GM12878 (cell line): ENCODE measurements at regions not wholly inside any gene's neighbourhood (a gene's known extent, or its start where the extent isn't known, plus 50 kb on each side); places are given as distances from the start of the nearest gene placed in this dataset.

Experiments
- ATAC-seq: fragments of 200-7000 bp; cut with Tn5 transposase; 3 replicates; pipeline ENCODE4 v1.9.1; 2020; ENCODE audit warnings: mild to moderate bottlenecking, moderate library complexity
- BruUV-seq: library from RNA; stranded (reverse); fragments of 400-500 nt; replicated peaks from 2 replicates; lab custom pipeline; 2021; lab: Mats Ljungman, UMichigan
- CTCF ChIA-PET: fragments of 300-600 bp; sonication (Branson Sonifier 250); formaldehyde crosslinking; extraction: SDS; loops from one replicate; lab custom pipeline; 2021; ENCODE audit warnings: inconsistent platforms; lab: Yijun Ruan, JAX
- POLR2A ChIA-PET: fragments of 350-600 bp; formaldehyde crosslinking; extraction: SDS; loops from one replicate; lab custom pipeline; 2021; ENCODE audit warnings: inconsistent platforms; lab: Charles Lee
- RAD21 ChIA-PET: fragments of 300-600 bp; sonication (Branson Sonifier 250); formaldehyde crosslinking; loops from one replicate; lab custom pipeline; 2023; ENCODE audit warnings: antibody characterized with exemption; ENCODE audit not compliant: unreplicated experiment; lab: Charles Lee
- SMC1A ChIA-PET: fragments of 300-600 bp; sonication (Branson Sonifier 250); formaldehyde crosslinking; loops from one replicate; lab custom pipeline; 2023; ENCODE audit not compliant: unreplicated experiment, uncharacterized antibody; lab: Charles Lee
- DNase-seq: peaks from one replicate; pipeline ENCODE4 v3.0.0-alpha.2; 2011; ENCODE audit warnings: low read depth, low spot score
- FAIRE-seq: peaks from 3 replicates; lab custom pipeline; 2011; peaks lifted over from hg19 to GRCh38; lab: Jason Lieb, UNC
- H2AFZ ChIP-seq: 2 replicates; pipeline ENCODE4 v1.6.0; 2011; ENCODE audit warnings: low read depth, low read length, control low read depth; ENCODE audit not compliant: control insufficient read depth
- H3K27ac ChIP-seq: 2 replicates; pipeline ENCODE4 v1.5.1; 2011; ENCODE audit warnings: control low read depth; ENCODE audit not compliant: control insufficient read depth, insufficient read depth
- H3K27me3 ChIP-seq, 2 experiments: replicated peaks in 1 of 2; 2 replicates each; pipeline versions ENCODE4 v1.6.0 to v1.6.1; 2011; ENCODE audit warnings: low read length in 1 of 2; ENCODE audit not compliant: control insufficient read depth in 2 of 2, insufficient read depth in 2 of 2
- H3K36me3 ChIP-seq, 2 experiments: 2 replicates each; pipeline ENCODE4 v1.5.1; 2011; ENCODE audit warnings: low read length in 1 of 2; ENCODE audit not compliant: control insufficient read depth in 2 of 2, insufficient read depth in 2 of 2
- H3K4me1 ChIP-seq: 2 replicates; pipeline ENCODE4 v1.6.1; 2011; ENCODE audit warnings: mild to moderate bottlenecking, low read length, moderate library complexity, mixed read lengths; ENCODE audit not compliant: control insufficient read depth, insufficient read depth
- H3K4me2 ChIP-seq: 2 replicates; pipeline ENCODE4 v1.6.0; 2011; ENCODE audit warnings: control low read depth; ENCODE audit not compliant: control insufficient read depth, insufficient read depth
- H3K4me3 ChIP-seq: fragments of 200-600 bp; sonication (generic); 2 replicates; pipeline ENCODE4 v1.5.1; 2016
- H3K79me2 ChIP-seq: 2 replicates; pipeline ENCODE4 v1.6.0; 2011; ENCODE audit warnings: low read length; ENCODE audit not compliant: control insufficient read depth, insufficient read depth
- H3K9ac ChIP-seq: 2 replicates; pipeline ENCODE4 v1.8.0; 2011; ENCODE audit warnings: low read length, control low read depth, mixed read lengths; ENCODE audit not compliant: control insufficient read depth, insufficient read depth
- H3K9me3 ChIP-seq: replicated peaks from 3 replicates; pipeline ENCODE4 v1.5.1; 2011; ENCODE audit warnings: mild to moderate bottlenecking, low read length; ENCODE audit not compliant: control insufficient read depth, insufficient read depth
- H4K20me1 ChIP-seq: 2 replicates; pipeline ENCODE4 v1.6.0; 2011; ENCODE audit not compliant: control insufficient read depth, insufficient read depth
- CEBPB ChIP-seq, 2 experiments: fragments of 150-350 bp in 1 of 2; IDR thresholded peaks; 2 replicates each; pipeline ENCODE4 v1.6.1; 2012 to 2014; ENCODE audit warnings: low read depth in 2 of 2, low read length in 2 of 2, borderline replicate concordance in 1 of 2, inconsistent platforms in 1 of 2
- CHD1 ChIP-seq: IDR thresholded peaks from 2 replicates; pipeline ENCODE4 v1.6.1; 2012; ENCODE audit warnings: low read depth, low read length, improper control_type of control experiment
- CHD2 ChIP-seq: IDR thresholded peaks from 2 replicates; pipeline ENCODE4 v1.6.1; 2011; ENCODE audit warnings: low read depth, low read length, improper control_type of control experiment, borderline replicate concordance
- GABPA ChIP-seq: IDR thresholded peaks from 2 replicates; pipeline ENCODE4 v1.6.1; 2014; ENCODE audit warnings: antibody characterized with exemption, low read depth, mild to moderate bottlenecking, inconsistent platforms
- GATAD2B ChIP-seq: fragments of 450-650 bp; conservative IDR thresholded peaks from 2 replicates; pipeline ENCODE4 v1.6.1; 2017; ENCODE audit warnings: low read depth, mild to moderate bottlenecking, moderate library complexity
- IRF4 ChIP-seq: IDR thresholded peaks from 2 replicates; pipeline ENCODE4 v1.6.1; 2011; ENCODE audit warnings: low read depth, low read length
- MEF2B ChIP-seq: fragments of 450-650 bp; IDR thresholded peaks from 2 replicates; pipeline ENCODE4 v1.6.1; 2018; ENCODE audit warnings: mild to moderate bottlenecking, moderate library complexity; ENCODE audit not compliant: partially characterized antibody, poor library complexity, severe bottlenecking
- MYC ChIP-seq: IDR thresholded peaks from 2 replicates; pipeline ENCODE4 v1.6.1; 2011; ENCODE audit warnings: mild to moderate bottlenecking, low read length, moderate library complexity, inconsistent platforms; ENCODE audit not compliant: insufficient read depth, insufficient replicate concordance, insufficient read length, severe bottlenecking
- NFYA ChIP-seq: IDR thresholded peaks from 2 replicates; pipeline ENCODE4 v1.6.1; 2011; ENCODE audit warnings: low read depth, mild to moderate bottlenecking, low read length, improper control_type of control experiment, borderline replicate concordance
- NRF1 ChIP-seq: conservative IDR thresholded peaks from 2 replicates; pipeline ENCODE4 v1.6.1; 2011; ENCODE audit warnings: mild to moderate bottlenecking, low read depth, low read length, improper control_type of control experiment
- RBBP5 ChIP-seq: fragments of 200-600 bp; sonication (generic); conservative IDR thresholded peaks from 2 replicates; pipeline ENCODE4 v1.6.1; 2016
- RELA ChIP-seq: fragments of 450-650 bp; IDR thresholded peaks from 2 replicates; pipeline ENCODE4 v1.8.0; 2014; ENCODE audit warnings: borderline replicate concordance; ENCODE audit not compliant: partially characterized antibody
- SMARCA5 ChIP-seq: fragments of 450-650 bp; IDR thresholded peaks from 2 replicates; pipeline ENCODE4 v1.6.1; 2017; ENCODE audit warnings: mild to moderate bottlenecking
- SREBF2 ChIP-seq: IDR thresholded peaks from 2 replicates; pipeline ENCODE4 v1.6.1; 2012; ENCODE audit warnings: mild to moderate bottlenecking, low read length
- WGBS: methylation state at CpG from one replicate; pipeline ENCODE4 v1.1.6; 2016; ENCODE audit warnings: low lambda C conversion rate; ENCODE audit not compliant: insufficient replicate concordance, insufficient coverage; ENCODE audit errors: missing lambda C conversion rate; 5-methylcytosine and 5-hydroxymethylcytosine counted together
- in situ Hi-C: fragments of 300-500 bp; cut with MboI; formaldehyde crosslinking; loops from 9 replicates; pipeline ENCODE4 v1.14.3; 2018; ENCODE audit warnings: mixed read lengths
- intact Hi-C: fragments of 100-400 bp; cut with micrococcal nuclease; formaldehyde crosslinking; loops from one replicate; pipeline ENCODE4 v1.14.2; 2022; ENCODE audit not compliant: unreplicated experiment
- TF ChIP-seq, protein P1 (sequence below): fragments of 450-650 bp; IDR thresholded peaks from 2 replicates; pipeline ENCODE4 v1.6.1; 2016; ENCODE audit warnings: mild to moderate bottlenecking
- TF ChIP-seq, protein P2 (sequence below): IDR thresholded peaks from 2 replicates; pipeline ENCODE4 v1.6.1; 2012; ENCODE audit warnings: low read depth, low read length, improper control_type of control experiment
- TF ChIP-seq, protein P3 (sequence below): fragments of 450-650 bp; IDR thresholded peaks from 2 replicates; pipeline ENCODE4 v1.6.1; 2016; ENCODE audit warnings: mild to moderate bottlenecking

DNA sequence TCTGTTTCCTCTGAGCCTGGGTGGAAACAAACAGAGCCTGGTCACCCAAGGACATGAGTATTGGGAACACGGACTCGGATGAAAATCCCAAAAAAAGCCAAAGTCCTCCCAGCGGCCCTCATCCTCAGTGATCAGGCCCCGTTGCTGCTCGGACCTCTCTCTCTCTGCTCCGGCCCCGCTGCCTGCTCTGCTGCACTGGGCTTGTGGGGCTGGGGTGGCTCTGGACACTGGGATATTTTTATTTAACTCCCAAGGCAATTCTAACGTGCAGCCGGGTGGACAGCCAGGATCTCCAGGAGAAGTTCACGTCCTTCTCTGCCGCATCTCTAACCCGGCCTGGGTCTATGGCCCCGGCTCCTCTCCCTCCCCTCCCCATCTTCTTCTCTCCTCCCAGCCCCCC, 280.9 kb upstream of the TNRC6C start:
- no peaks in the 10 kb centered on the region for H3K36me3 ChIP-seq
- H3K9ac ChIP-seq = no peak overlapping the region
- ATAC-seq (no peak), FAIRE-seq (no peak), DNase-seq (no peak)
- no TSS peak for BruUV-seq
- H3K4me3 ChIP-seq = no peak overlapping the region
- intact Hi-C loops (no loop called here), in situ Hi-C loops (no loop called here)
- WGBS = 40% methylated on average over 12 of the region's 13 CpGs
- SMC1A ChIA-PET = no interaction called here
- no peak overlapping the region for H2AFZ ChIP-seq
- CTCF ChIA-PET = no interaction called here
- no peaks in the 10 kb centered on the region for H3K9me3 ChIP-seq
- TF ChIP-seq CEBPB (IDR thresholded peaks at IDR 0.05; ENCODE audit: borderline replicate concordance in 1 of 2, low read depth in 2 of 2, low read length in 2 of 2) = no peak
- TF ChIP-seq GATAD2B = no peak
- TF ChIP-seq, protein P1, sequence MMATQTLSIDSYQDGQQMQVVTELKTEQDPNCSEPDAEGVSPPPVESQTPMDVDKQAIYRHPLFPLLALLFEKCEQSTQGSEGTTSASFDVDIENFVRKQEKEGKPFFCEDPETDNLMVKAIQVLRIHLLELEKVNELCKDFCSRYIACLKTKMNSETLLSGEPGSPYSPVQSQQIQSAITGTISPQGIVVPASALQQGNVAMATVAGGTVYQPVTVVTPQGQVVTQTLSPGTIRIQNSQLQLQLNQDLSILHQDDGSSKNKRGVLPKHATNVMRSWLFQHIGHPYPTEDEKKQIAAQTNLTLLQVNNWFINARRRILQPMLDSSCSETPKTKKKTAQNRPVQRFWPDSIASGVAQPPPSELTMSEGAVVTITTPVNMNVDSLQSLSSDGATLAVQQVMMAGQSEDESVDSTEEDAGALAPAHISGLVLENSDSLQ = no peak
- TF ChIP-seq NFYA = no peak
- no peak for TF ChIP-seq CHD1
- no peaks in the 10 kb centered on the region for H3K79me2 ChIP-seq
- RAD21 ChIA-PET = no interaction called here
- POLR2A ChIA-PET = no interaction called here
- H4K20me1 ChIP-seq = no peaks in the 10 kb centered on the region
- no peaks in the 10 kb centered on the region for H3K4me1 ChIP-seq
- no peaks in the 10 kb centered on the region for H3K27me3 ChIP-seq
- H3K4me2 ChIP-seq = no peak overlapping the region
- no peak overlapping the region for H3K27ac ChIP-seq

DNA sequence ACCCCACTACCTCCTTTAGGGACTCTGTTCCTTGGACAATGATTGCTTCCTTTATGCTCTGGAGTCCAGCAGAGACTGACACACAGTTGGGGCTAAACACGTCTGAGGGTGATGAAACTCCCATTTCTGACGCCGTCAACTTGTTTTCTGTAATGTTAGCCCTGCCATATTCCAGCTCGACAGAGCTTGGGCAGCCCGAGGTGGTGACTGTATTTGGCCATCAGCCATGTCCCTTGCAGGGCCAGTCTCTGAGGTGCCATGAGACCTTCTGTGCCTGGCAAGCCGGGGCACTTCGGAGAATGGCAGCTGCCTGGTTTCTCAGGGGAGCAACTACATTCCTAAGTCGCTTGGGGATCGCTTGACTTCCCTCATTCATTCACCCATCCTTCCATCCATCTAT, 278.9 kb upstream of the TNRC6C start:
- H2AFZ ChIP-seq = no peak overlapping the region
- no peak for DNase-seq
- no peak overlapping the region for H3K4me2 ChIP-seq
- no peak for ATAC-seq
- H3K27me3 ChIP-seq = no peaks in the 10 kb centered on the region
- no peaks in the 10 kb centered on the region for H4K20me1 ChIP-seq
- no peaks in the 10 kb centered on the region for H3K4me1 ChIP-seq
- BruUV-seq = no TSS peak
- no peak overlapping the region for H3K9ac ChIP-seq
- no peaks in the 10 kb centered on the region for H3K79me2 ChIP-seq
- H3K27ac ChIP-seq = no peak overlapping the region
- ChIA-PET RAD21 (no interaction called here), POLR2A (no interaction called here), SMC1A (no interaction called here), CTCF (no interaction called here)
- in situ Hi-C loops (no loop called here), intact Hi-C loops (no loop called here)
- no peaks in the 10 kb centered on the region for H3K9me3 ChIP-seq
- no peaks in the 10 kb centered on the region for H3K36me3 ChIP-seq
- no peak for FAIRE-seq
- no peak overlapping the region for H3K4me3 ChIP-seq
- 50% methylated on average over 9 of the region's 9 CpGs for WGBS
- TF ChIP-seq, protein P2, sequence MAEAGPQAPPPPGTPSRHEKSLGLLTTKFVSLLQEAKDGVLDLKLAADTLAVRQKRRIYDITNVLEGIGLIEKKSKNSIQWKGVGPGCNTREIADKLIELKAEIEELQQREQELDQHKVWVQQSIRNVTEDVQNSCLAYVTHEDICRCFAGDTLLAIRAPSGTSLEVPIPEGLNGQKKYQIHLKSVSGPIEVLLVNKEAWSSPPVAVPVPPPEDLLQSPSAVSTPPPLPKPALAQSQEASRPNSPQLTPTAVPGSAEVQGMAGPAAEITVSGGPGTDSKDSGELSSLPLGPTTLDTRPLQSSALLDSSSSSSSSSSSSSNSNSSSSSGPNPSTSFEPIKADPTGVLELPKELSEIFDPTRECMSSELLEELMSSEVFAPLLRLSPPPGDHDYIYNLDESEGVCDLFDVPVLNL = no peak
- TF ChIP-seq RBBP5 = no peak
- TF ChIP-seq NRF1 = no peak
- TF ChIP-seq MYC = no peak
- TF ChIP-seq RELA = no peak
- TF ChIP-seq SREBF2 = no peak
- no peak for TF ChIP-seq MEF2B
- no peak for TF ChIP-seq SMARCA5
- TF ChIP-seq, protein P3, sequence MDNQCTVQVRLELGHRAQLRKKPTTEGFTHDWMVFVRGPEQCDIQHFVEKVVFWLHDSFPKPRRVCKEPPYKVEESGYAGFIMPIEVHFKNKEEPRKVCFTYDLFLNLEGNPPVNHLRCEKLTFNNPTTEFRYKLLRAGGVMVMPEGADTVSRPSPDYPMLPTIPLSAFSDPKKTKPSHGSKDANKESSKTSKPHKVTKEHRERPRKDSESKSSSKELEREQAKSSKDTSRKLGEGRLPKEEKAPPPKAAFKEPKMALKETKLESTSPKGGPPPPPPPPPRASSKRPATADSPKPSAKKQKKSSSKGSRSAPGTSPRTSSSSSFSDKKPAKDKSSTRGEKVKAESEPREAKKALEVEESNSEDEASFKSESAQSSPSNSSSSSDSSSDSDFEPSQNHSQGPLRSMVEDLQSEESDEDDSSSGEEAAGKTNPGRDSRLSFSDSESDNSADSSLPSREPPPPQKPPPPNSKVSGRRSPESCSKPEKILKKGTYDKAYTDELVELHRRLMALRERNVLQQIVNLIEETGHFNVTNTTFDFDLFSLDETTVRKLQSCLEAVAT = no peak
- no peak for TF ChIP-seq CHD2
- TF ChIP-seq IRF4 = no peak
- TF ChIP-seq GABPA = no peak
